HuH-7 (cell line): ENCODE measurements at regions not wholly inside any gene's neighbourhood (a gene's known extent, or its start where the extent isn't known, plus 50 kb on each side); places are given as distances from the start of the nearest gene placed in this dataset.

Experiments
- DNase-seq: peaks from one replicate; pipeline ENCODE4 v3.0.0; 2011; ENCODE audit warnings: low spot score

- DNase-seq: no peak
Measured at GRCh38 chr12:11568155-11568761, 81.2 kb upstream of the ETV6 start.

- DNase-seq: no peak
Measured at GRCh38 chr12:11568762-11569478, 80.6 kb upstream of the ETV6 start.

GRCh38 chr12:11569716-11570115 lies 79.8 kb upstream of the ETV6 start:
- DNase-seq: no peak

- no peak for DNase-seq
Measured at GRCh38 chr12:11573880-11574279, 75.6 kb upstream of the ETV6 start.

- DNase-seq: no peak
Measured at GRCh38 chr12:11576104-11576503, 73.4 kb upstream of the ETV6 start.

GRCh38 chr12:11577658-11578260 lies 71.7 kb upstream of the ETV6 start:
- no peak for DNase-seq

- DNase-seq: no peak
Measured at GRCh38 chr12:11578461-11578993, 70.9 kb upstream of the ETV6 start.

- no peak for DNase-seq
Measured at GRCh38 chr12:11580125-11580751, 69.2 kb upstream of the ETV6 start.

GRCh38 chr12:11581179-11581755 lies 68.2 kb upstream of the ETV6 start:
- DNase-seq: peak; percentile 41

- DNase-seq: no peak
Measured at GRCh38 chr12:11584221-11584855, 65.1 kb upstream of the ETV6 start.

- no peak for DNase-seq
Measured at GRCh38 chr12:11592484-11592883, 57.0 kb upstream of the ETV6 start.

- no peak for DNase-seq
Measured at GRCh38 chr12:11593013-11593412, 56.5 kb upstream of the ETV6 start.

GRCh38 chr12:11595080-11595479 lies 54.4 kb upstream of the ETV6 start:
- DNase-seq: no peak

GRCh38 chr12:11596141-11596540 lies 53.3 kb upstream of the ETV6 start:
- no peak for DNase-seq

- DNase-seq: no peak
Measured at GRCh38 chr12:11598900-11599299, 50.6 kb upstream of the ETV6 start.
